Suprapubic skin (tissue), 4 donors: ENCODE measurements at regions not wholly inside any gene's neighbourhood (a gene's known extent, or its start where the extent isn't known, plus 50 kb on each side); places are given as distances from the start of the nearest gene placed in this dataset.

Experiments used
- CTCF ChIP-seq, 2 donors: fragments of 200-600 bp in 1 of 2; fragments of 450-650 bp in 1 of 2; sonication (generic) in 1 of 2; IDR thresholded peaks; one replicate each; pipeline ENCODE4 v1.5.1; 2016 to 2019; ENCODE audit warnings: antibody characterized with exemption in 2 of 2, mild to moderate bottlenecking in 1 of 2, moderate library complexity in 1 of 2
- EP300 ChIP-seq: sonication (generic); formaldehyde crosslinking; IDR thresholded peaks from one replicate; pipeline ENCODE4 v1.6.1; 2017; ENCODE audit warnings: antibody characterized with exemption
- POLR2A ChIP-seq, 2 donors: fragments of 450-650 bp; IDR thresholded peaks; one replicate each; pipeline ENCODE4 v1.6.1; 2017; ENCODE audit warnings: antibody characterized with exemption in 2 of 2, mild to moderate bottlenecking in 2 of 2, moderate library complexity in 2 of 2
- POLR2AphosphoS5 ChIP-seq, 3 donors: sonication (generic); formaldehyde crosslinking; IDR thresholded peaks; one replicate each; pipeline ENCODE4 v1.6.1; 2017; ENCODE audit warnings: antibody characterized with exemption in 3 of 3

- TF ChIP-seq CTCF (IDR thresholded peaks at IDR 0.05) = no peak
- no peak for TF ChIP-seq POLR2A (IDR thresholded peaks at IDR 0.05)
- no peak for TF ChIP-seq EP300
- no peak for TF ChIP-seq POLR2AphosphoS5 (IDR thresholded peaks at IDR 0.05)
Observed at GRCh38 chr3:110783541-110783940, 288.1 kb upstream of the NECTIN3 start.
